H9 (cell line): ENCODE measurements at regions not wholly inside any gene's neighbourhood (a gene's known extent, or its start where the extent isn't known, plus 50 kb on each side); places are given as distances from the start of the nearest gene placed in this dataset.

Source experiments
- DNase-seq: peaks from one replicate; pipeline ENCODE4 v3.0.0-alpha.2; 2017
- H2AFZ ChIP-seq: one replicate; pipeline ENCODE4 v1.6.1; 2013; ENCODE audit warnings: mild to moderate bottlenecking, low read length, control low read depth, moderate library complexity
- H2AK5ac ChIP-seq: 2 replicates; pipeline ENCODE4 v1.6.1; 2013; ENCODE audit warnings: low read length, control low read depth, mixed read lengths; ENCODE audit not compliant: insufficient read length
- H2BK120ac ChIP-seq: one replicate; pipeline ENCODE4 v1.6.1; 2013; ENCODE audit warnings: low read depth, mild to moderate bottlenecking, low read length, control low read depth, inconsistent platforms; ENCODE audit not compliant: poor library complexity, severe bottlenecking
- H2BK12ac ChIP-seq: 2 replicates; pipeline ENCODE4 v1.6.1; 2013; ENCODE audit warnings: low read length, control low read depth, mixed read lengths, low read depth; ENCODE audit not compliant: insufficient read length
- H2BK15ac ChIP-seq: 2 replicates; pipeline ENCODE4 v1.6.1; 2013; ENCODE audit warnings: low read depth, low read length, control low read depth
- H2BK20ac ChIP-seq: one replicate; pipeline ENCODE4 v1.6.1; 2013; ENCODE audit warnings: low read depth, mild to moderate bottlenecking, low read length, control low read depth, inconsistent platforms; ENCODE audit not compliant: poor library complexity, severe bottlenecking
- H2BK5ac ChIP-seq: 2 replicates; pipeline ENCODE4 v1.6.1; 2013; ENCODE audit warnings: low read length, control low read depth, mixed read lengths; ENCODE audit not compliant: insufficient read length
- H3K14ac ChIP-seq: 2 replicates; pipeline ENCODE4 v1.6.1; 2013; ENCODE audit warnings: low read length, control low read depth; ENCODE audit not compliant: insufficient read depth
- H3K18ac ChIP-seq: 2 replicates; pipeline ENCODE4 v1.6.1; 2013; ENCODE audit warnings: low read depth, mild to moderate bottlenecking, mixed read lengths, low read length, control low read depth; ENCODE audit not compliant: insufficient read length
- H3K23ac ChIP-seq: 2 replicates; pipeline ENCODE4 v1.6.1; 2013; ENCODE audit warnings: low read length, control low read depth, mixed read lengths, low read depth; ENCODE audit not compliant: insufficient read length
- H3K23me2 ChIP-seq: 2 replicates; pipeline ENCODE4 v1.6.1; 2013; ENCODE audit warnings: low read depth, mild to moderate bottlenecking, mixed read lengths, low read length, control low read depth; ENCODE audit not compliant: insufficient read length, poor library complexity, severe bottlenecking
- H3K27ac ChIP-seq: 2 replicates; pipeline ENCODE4 v1.5.1; 2013; ENCODE audit warnings: low read length, control low read depth, mixed read lengths, low read depth; ENCODE audit not compliant: insufficient read length
- H3K27me3 ChIP-seq: 2 replicates; pipeline ENCODE4 v1.6.1; 2013; ENCODE audit warnings: low read length, control low read depth, inconsistent platforms; ENCODE audit not compliant: insufficient read depth
- H3K4ac ChIP-seq: 2 replicates; pipeline ENCODE4 v1.6.1; 2013; ENCODE audit warnings: low read depth, mild to moderate bottlenecking, control low read depth, inconsistent platforms, low read length, moderate library complexity
- H3K4me1 ChIP-seq: 2 replicates; pipeline ENCODE4 v1.6.1; 2013; ENCODE audit warnings: low read length, control low read depth, inconsistent platforms; ENCODE audit not compliant: insufficient read depth
- H3K4me2 ChIP-seq: 2 replicates; pipeline ENCODE4 v1.6.1; 2013; ENCODE audit warnings: low read length, control low read depth, mixed read lengths; ENCODE audit not compliant: insufficient read length, insufficient read depth
- H3K56ac ChIP-seq: 2 replicates; pipeline ENCODE4 v1.6.1; 2013; ENCODE audit warnings: low read depth, mild to moderate bottlenecking, mixed read lengths, low read length, control low read depth; ENCODE audit not compliant: insufficient read length
- H3K79me1 ChIP-seq: 2 replicates; pipeline ENCODE4 v1.6.1; 2013; ENCODE audit warnings: low read depth, mild to moderate bottlenecking, moderate library complexity, low read length, control low read depth, inconsistent platforms; ENCODE audit not compliant: insufficient read depth, poor library complexity, severe bottlenecking
- H3K79me2 ChIP-seq: 2 replicates; pipeline ENCODE4 v1.6.1; 2013; ENCODE audit warnings: low read length, control low read depth, inconsistent platforms; ENCODE audit not compliant: insufficient read depth
- H3K9ac ChIP-seq: 2 replicates; pipeline ENCODE4 v1.6.1; 2013; ENCODE audit warnings: low read length, control low read depth, mixed read lengths; ENCODE audit not compliant: insufficient read length; ENCODE audit errors: extremely low read depth
- H3K9me3 ChIP-seq: one replicate; pipeline ENCODE4 v1.6.1; 2013; ENCODE audit warnings: low read depth, low read length, inconsistent platforms; ENCODE audit not compliant: control insufficient read depth
- H3T11ph ChIP-seq: one replicate; pipeline ENCODE4 v1.6.1; 2013; ENCODE audit warnings: mild to moderate bottlenecking, low read length, control low read depth, inconsistent platforms
- H4K20me1 ChIP-seq: one replicate; pipeline ENCODE4 v1.6.1; 2013; ENCODE audit not compliant: control insufficient read depth, insufficient read length, insufficient read depth
- H4K5ac ChIP-seq: 2 replicates; pipeline ENCODE4 v1.6.1; 2013; ENCODE audit warnings: low read depth, mild to moderate bottlenecking, mixed read lengths, low read length, control low read depth; ENCODE audit not compliant: insufficient read length
- H4K8ac ChIP-seq: replicated peaks from 2 replicates; pipeline ENCODE4 v1.6.1; 2013; ENCODE audit warnings: low read length, control low read depth, mixed read lengths, low read depth; ENCODE audit not compliant: insufficient read length
- H4K91ac ChIP-seq: 2 replicates; pipeline ENCODE4 v1.6.1; 2013; ENCODE audit warnings: low read depth, mild to moderate bottlenecking, moderate library complexity, mixed read lengths, low read length, control low read depth; ENCODE audit not compliant: insufficient read length
- H3K27ac Mint-ChIP-seq, 3 experiments: 2 replicates in 2 of 3; 3 replicates in 1 of 3; pipeline ENCODE4 v1.8.0; 2020 to 2021; ENCODE audit warnings: mixed read lengths in 3 of 3, mild to moderate bottlenecking in 1 of 3, moderate library complexity in 1 of 3
- H3K27me3 Mint-ChIP-seq: 2 replicates; pipeline ENCODE4 v1.8.0; 2021; ENCODE audit warnings: low read depth, mild to moderate bottlenecking, moderate library complexity, mixed read lengths
- H3K36me3 Mint-ChIP-seq, 3 experiments: 2 replicates in 2 of 3; 3 replicates in 1 of 3; pipeline ENCODE4 v1.8.0; 2020 to 2021; ENCODE audit warnings: low read depth in 3 of 3, mixed read lengths in 3 of 3; ENCODE audit not compliant: insufficient read depth in 1 of 3
- H3K4me1 Mint-ChIP-seq, 2 experiments: 2 replicates each; pipeline ENCODE4 v1.8.0; 2020; ENCODE audit warnings: mixed read lengths in 2 of 2
- H3K4me3 Mint-ChIP-seq, 2 experiments: 2 replicates in 1 of 2; 3 replicates in 1 of 2; pipeline ENCODE4 v1.8.0; 2020 to 2021; ENCODE audit warnings: mild to moderate bottlenecking in 2 of 2, mixed read lengths in 2 of 2, moderate library complexity in 1 of 2
- H3K9me3 Mint-ChIP-seq, 2 experiments: 2 replicates in 1 of 2; 3 replicates in 1 of 2; pipeline ENCODE4 v1.8.0; 2020; ENCODE audit warnings: mild to moderate bottlenecking in 2 of 2, mixed read lengths in 2 of 2, moderate library complexity in 1 of 2
- WGBS: extraction: QIAGEN DNeasy Blood & Tissue Kit; methylation state at CpG from one replicate; pipeline ENCODE4 v1.1.7; 2013; ENCODE audit warnings: missing lambda C conversion rate, low lambda C conversion rate, mixed read lengths; ENCODE audit not compliant: insufficient read length; ENCODE audit errors: extremely low coverage; 5-methylcytosine and 5-hydroxymethylcytosine counted together
- TF ChIP-seq, protein P1 (sequence below): fragments of 200-600 bp; sonication (generic); conservative IDR thresholded peaks from 3 replicates; pipeline ENCODE4 v1.8.0; 2021; ENCODE audit warnings: antibody characterized with exemption, mild to moderate bottlenecking

DNA sequence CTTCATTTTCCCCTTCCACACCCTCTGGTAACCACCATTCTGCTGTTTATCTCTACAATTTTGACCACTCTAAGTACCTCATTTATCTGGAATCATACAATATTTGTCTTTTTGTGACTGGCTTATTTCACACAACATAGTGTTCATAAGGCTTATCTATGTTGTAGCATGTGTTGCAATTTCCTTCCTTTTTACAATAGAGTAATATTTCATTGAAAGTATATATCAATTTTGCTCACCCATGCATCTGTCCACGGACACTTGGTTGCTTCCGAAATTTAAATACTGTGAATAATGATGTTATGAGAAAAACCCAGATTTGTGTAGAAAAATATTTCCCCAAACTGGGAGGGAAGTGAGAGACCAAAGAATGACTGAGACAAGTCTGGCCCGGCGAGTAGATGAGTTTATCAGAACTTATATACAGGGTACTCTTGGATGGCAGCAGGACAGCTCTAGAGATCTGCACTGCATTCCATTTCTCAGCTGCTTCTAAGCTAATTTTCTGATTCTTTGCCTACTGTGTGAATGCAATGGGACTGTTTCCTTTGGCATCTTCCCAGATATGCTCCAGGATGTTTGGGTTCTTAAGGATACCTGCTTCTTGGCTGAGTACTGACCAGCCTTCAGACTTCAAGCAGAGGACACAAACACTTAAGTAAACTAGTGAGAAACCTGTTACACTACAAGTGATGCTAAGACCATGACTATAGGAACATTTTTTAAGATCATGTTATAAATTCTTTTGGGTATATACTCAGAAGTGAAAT is 834.0 kb upstream of the PCDH9 start:
- TF ChIP-seq, protein P1, sequence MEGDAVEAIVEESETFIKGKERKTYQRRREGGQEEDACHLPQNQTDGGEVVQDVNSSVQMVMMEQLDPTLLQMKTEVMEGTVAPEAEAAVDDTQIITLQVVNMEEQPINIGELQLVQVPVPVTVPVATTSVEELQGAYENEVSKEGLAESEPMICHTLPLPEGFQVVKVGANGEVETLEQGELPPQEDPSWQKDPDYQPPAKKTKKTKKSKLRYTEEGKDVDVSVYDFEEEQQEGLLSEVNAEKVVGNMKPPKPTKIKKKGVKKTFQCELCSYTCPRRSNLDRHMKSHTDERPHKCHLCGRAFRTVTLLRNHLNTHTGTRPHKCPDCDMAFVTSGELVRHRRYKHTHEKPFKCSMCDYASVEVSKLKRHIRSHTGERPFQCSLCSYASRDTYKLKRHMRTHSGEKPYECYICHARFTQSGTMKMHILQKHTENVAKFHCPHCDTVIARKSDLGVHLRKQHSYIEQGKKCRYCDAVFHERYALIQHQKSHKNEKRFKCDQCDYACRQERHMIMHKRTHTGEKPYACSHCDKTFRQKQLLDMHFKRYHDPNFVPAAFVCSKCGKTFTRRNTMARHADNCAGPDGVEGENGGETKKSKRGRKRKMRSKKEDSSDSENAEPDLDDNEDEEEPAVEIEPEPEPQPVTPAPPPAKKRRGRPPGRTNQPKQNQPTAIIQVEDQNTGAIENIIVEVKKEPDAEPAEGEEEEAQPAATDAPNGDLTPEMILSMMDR: no peak
- DNase-seq: no peak
- no peak overlapping the region for H2BK20ac ChIP-seq
- H3K27ac ChIP-seq: no peak overlapping the region
- no peak overlapping the region for H4K5ac ChIP-seq
- no peak overlapping the region for H3K23ac ChIP-seq
- H3K23me2 ChIP-seq: no peaks in the 10 kb centered on the region
- no peak overlapping the region for H2BK15ac ChIP-seq
- no peaks in the 10 kb centered on the region for H3K27me3 Mint-ChIP-seq
- H3K27me3 ChIP-seq: no peaks in the 10 kb centered on the region
- H3T11ph ChIP-seq: no peak overlapping the region
- H3K4me1 Mint-ChIP-seq: no peaks in the 10 kb centered on the region
- no peak overlapping the region for H4K8ac ChIP-seq
- H4K20me1 ChIP-seq: no peaks in the 10 kb centered on the region
- no peak overlapping the region for H3K27ac Mint-ChIP-seq
- H3K56ac ChIP-seq: no peak overlapping the region
- no peaks in the 10 kb centered on the region for H3K79me2 ChIP-seq
- no peaks in the 10 kb centered on the region for H3K79me1 ChIP-seq
- no peak overlapping the region for H4K91ac ChIP-seq
- no peak overlapping the region for H2BK120ac ChIP-seq
- no peak overlapping the region for H3K4me3 Mint-ChIP-seq
- no peak overlapping the region for H3K4ac ChIP-seq
- H3K9me3 ChIP-seq: no peaks in the 10 kb centered on the region
- no CpG with 5 or more reads among the region's 4 CpGs for WGBS
- no peak overlapping the region for H2AK5ac ChIP-seq
- H2BK12ac ChIP-seq: no peak overlapping the region
- H3K36me3 Mint-ChIP-seq: no peaks in the 10 kb centered on the region
- no peak overlapping the region for H3K14ac ChIP-seq
- no peak overlapping the region for H3K9ac ChIP-seq
- H3K18ac ChIP-seq: no peak overlapping the region
- no peaks in the 10 kb centered on the region for H3K9me3 Mint-ChIP-seq
- no peaks in the 10 kb centered on the region for H3K4me1 ChIP-seq
- no peak overlapping the region for H3K4me2 ChIP-seq
- H2BK5ac ChIP-seq: no peak overlapping the region
- no peak overlapping the region for H2AFZ ChIP-seq
